Muscle of back (tissue), 3 donors: ENCODE measurements at regions not wholly inside any gene's neighbourhood (a gene's known extent, or its start where the extent isn't known, plus 50 kb on each side); places are given as distances from the start of the nearest gene placed in this dataset.
"Not testable (repeated sequence)": the region's sequence is repeated elsewhere in the genome, so short reads cannot be mapped to it uniquely, and the experiment has no call there.

ENCODE experiments used
- DNase-seq, 3 donors: peaks; one replicate each; pipeline versions ENCODE4 v3.0.0 to v3.0.0-alpha.2; 2013

- no peak for DNase-seq
Observed at GRCh38 chr21:20341431-20341830, 656.8 kb upstream of the NCAM2 start.

DNA sequence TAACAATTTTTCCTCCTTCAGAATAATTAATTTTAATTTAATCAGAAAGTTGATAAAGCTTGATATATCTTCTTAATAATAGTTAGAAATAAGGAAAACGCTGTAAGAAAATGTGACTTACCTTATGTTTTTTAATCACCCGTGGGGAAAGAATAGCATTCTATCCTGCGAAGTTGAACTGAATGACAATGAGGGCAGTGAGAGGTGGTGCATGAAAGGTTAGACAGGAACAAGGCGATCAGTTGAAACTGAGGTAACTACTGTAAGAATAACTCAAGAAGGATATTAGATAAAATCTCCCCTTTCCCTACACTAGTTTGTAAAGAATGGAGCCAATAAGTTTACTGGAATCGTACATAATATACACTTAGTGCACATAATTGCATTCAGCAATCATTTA is 655.0 kb upstream of the NCAM2 start:
- no peak for DNase-seq

GRCh38 chr21:20351138-20351537 is 647.1 kb upstream of the NCAM2 start:
- DNase-seq, result no peak

- DNase-seq, result no peak
Observed at GRCh38 chr21:20353351-20353750, 644.9 kb upstream of the NCAM2 start.

- peak; percentile 3 to 22 (median 22) for DNase-seq
Observed at GRCh38 chr21:20373031-20373430, 625.2 kb upstream of the NCAM2 start.

DNA sequence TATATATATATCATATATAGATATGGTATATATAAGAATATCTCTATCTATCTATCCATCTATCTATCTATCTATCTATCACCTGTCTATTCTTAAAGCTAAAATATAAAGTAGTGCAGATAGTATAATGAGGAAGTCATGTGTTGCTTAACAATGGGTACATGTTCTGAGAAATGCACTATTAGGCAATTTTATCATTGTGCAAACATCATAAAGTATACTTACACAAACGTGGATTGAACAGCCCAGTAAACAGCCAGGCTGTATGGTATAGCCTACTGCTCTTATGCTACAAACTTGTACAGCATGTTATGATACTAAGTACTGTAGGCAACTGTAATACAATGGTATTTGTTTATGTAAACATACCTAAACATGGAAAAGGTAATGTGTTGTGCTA is 621.0 kb upstream of the NCAM2 start:
- no peak for DNase-seq

- no peak for DNase-seq
Observed at GRCh38 chr21:20388400-20388799, 609.8 kb upstream of the NCAM2 start.

GRCh38 chr21:20396798-20397197 is 601.4 kb upstream of the NCAM2 start:
- DNase-seq, result no peak

DNA sequence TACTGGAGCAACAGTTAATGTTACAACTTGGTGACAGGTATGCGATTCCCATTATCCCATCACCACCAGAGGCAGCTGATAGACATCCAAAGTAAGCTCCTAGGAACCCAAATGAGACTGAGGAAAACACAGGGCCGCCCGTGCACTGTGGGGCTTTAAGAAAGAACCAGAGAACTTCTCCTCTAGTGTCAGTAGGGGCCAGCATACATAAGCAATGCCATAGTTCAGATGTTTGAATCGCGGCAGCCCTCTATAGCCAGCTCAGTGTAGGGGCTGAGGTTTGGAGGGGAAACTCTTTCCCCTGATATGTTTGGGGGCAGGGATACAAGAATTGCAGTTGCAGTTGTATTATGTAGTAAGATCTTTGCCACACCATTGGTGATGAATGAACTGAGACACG is 593.3 kb upstream of the NCAM2 start:
- DNase-seq, result peak in 1 of 3 donors; percentile 2

DNA sequence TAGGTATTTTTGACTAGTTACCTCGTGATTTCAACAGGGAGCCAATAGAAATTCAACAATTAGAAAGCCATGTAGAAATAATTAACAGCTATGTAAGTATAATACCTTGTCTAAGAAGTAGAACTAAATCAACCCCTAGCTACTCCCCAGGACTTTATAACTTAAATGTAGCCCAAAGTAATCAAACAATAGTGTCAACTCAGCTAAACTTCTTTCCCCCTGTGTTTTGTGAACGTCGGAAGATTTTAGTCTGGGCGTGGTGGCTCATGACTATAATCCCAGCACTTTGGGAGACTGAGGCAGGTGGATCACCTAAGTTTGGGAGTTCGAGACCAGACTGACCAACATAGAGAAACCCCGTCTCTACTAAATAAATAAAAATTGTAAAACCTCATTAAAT is 579.9 kb upstream of the NCAM2 start:
- DNase-seq, result no peak

- no peak for DNase-seq
Observed at GRCh38 chr21:20419772-20420171, 578.4 kb upstream of the NCAM2 start.

- DNase-seq, result no peak
Observed at GRCh38 chr21:20424943-20425342, 573.3 kb upstream of the NCAM2 start.

DNA sequence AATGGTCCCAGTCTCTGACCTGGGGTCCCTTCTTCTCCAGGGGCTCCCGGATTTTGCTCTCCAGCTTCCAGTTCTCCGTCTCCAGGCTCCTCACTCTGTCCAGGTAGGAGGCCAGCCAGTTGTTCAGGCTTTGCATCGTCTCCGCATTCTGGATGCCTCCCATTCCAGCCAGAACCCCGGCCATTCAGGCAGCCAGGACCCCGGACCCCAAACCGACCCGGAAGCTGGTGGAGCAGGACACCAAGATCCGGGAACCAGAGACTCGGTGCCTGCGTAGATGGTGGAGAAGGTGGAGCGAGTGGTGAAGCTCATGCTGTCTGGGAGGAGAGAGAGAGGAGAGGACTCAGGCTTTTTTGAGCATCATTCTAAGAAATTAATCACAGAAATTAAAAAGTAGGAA is 572.4 kb upstream of the NCAM2 start:
- DNase-seq, result no peak

- no peak for DNase-seq
Observed at GRCh38 chr21:20440338-20440737, 557.9 kb upstream of the NCAM2 start.

- DNase-seq, result no peak
Observed at GRCh38 chr21:20443558-20444155, 554.6 kb upstream of the NCAM2 start.

DNA sequence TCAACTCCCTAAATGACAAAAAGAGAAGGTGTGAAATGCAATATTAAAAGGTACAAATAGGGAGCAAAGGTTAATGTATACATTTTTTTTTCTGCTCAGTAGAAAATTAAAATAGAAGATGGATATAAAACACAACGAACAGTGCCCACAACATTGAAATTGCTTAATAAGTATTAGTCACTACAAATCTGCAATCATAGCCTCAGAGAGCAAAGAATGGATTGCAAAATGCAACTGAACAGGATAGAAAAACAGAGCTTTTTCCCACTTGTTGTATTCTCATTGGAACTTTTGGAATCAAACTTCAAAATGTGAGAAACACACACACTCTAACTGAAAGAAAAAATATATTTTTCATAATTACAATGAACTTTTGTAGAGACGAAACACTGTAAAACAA is 552.2 kb upstream of the NCAM2 start:
- DNase-seq, result no peak

GRCh38 chr21:20451046-20451445 is 547.2 kb upstream of the NCAM2 start:
- no peak for DNase-seq

GRCh38 chr21:20452935-20453334 is 545.3 kb upstream of the NCAM2 start:
- DNase-seq, result no peak

DNA sequence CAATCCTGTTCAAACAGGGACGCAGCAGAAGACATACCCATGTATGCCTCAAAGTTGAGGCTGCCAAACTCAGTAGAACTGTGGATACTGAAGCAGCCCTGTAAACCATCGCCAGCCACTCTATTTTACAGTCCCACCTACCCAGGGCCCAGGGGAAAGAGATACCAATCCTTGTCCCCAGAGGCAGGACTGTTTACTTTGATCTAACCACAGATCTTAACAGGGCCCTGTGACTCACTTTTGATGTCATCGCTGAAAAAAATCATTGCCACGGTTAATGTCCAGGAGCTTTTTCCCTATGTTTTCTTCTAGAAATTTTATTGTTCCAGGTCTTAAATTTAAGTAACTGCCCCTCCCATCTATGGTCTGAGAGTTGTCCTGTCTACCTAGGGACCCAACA is 538.4 kb upstream of the NCAM2 start:
- no peak for DNase-seq

GRCh38 chr21:20463362-20463761 is 534.8 kb upstream of the NCAM2 start:
- no peak for DNase-seq

GRCh38 chr21:20469361-20469760 is 528.8 kb upstream of the NCAM2 start:
- DNase-seq, result no peak

DNA sequence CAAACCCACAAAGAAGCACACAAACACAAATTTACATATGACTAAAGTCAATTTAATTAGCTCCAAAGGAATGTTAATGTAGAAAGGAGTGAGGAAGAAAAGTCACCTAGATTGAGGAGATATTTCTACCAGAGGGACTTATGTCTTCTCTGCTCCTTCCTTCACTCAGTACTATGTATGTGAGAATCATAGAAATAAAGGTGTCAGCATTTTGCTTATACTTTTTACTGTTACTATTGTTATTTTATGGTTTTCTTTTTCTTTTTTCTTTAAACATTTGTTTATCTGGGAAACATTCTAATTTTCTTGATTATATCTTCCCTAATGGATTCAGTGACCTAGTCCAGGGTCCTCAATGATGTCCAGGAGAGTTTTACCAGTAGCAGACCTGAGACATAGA is 511.9 kb upstream of the NCAM2 start:
- DNase-seq, result no peak

DNA sequence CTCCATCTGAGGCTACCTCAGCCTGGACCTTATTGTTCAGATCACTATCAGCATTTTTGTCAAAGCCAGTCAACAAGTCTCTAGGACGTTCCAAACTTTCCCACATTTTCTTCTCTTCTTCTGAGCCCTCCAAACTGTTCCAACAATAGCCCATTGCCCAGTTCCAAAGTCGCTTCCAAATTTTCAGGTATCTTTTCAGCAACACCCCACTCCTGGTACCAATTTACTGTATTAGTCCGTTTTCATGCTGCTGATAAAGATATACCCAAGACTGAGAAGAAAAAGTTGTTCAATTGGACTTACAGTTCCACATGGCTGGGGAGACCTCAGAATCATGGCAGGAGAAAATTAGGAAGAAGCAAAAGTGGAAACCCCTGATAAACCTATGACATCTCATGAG is 495.3 kb upstream of the NCAM2 start:
- not testable (repeated sequence) for DNase-seq

GRCh38 chr21:20507783-20508182 is 490.4 kb upstream of the NCAM2 start:
- no peak for DNase-seq
